ENCODE measurements at regions not wholly inside any gene's neighbourhood (a gene's known extent, or its start where the extent isn't known, plus 50 kb on each side); places are given as distances from the start of the nearest gene placed in this dataset.

DNA sequence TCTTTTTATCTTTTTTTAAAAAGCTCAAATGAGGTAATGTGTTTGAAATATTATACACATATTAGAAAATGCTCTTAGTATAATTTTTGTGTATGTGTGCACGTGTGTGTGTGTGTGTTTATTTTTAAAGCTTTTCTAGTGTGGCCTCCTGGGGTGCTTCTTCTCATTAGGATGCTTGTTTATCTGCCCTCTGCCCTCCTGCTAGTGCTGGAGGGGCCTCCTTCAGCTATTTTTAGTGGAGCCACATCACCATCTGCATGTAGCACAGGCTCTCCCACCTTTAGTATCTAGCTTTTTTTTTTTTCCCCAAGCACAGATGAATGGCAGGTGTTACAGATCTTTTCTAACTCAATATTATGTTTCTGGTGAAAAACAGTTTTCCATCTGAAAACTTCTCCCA lies 155.7 kb upstream of the TMEM229A start:
- TF ChIP-seq, protein P1, sequence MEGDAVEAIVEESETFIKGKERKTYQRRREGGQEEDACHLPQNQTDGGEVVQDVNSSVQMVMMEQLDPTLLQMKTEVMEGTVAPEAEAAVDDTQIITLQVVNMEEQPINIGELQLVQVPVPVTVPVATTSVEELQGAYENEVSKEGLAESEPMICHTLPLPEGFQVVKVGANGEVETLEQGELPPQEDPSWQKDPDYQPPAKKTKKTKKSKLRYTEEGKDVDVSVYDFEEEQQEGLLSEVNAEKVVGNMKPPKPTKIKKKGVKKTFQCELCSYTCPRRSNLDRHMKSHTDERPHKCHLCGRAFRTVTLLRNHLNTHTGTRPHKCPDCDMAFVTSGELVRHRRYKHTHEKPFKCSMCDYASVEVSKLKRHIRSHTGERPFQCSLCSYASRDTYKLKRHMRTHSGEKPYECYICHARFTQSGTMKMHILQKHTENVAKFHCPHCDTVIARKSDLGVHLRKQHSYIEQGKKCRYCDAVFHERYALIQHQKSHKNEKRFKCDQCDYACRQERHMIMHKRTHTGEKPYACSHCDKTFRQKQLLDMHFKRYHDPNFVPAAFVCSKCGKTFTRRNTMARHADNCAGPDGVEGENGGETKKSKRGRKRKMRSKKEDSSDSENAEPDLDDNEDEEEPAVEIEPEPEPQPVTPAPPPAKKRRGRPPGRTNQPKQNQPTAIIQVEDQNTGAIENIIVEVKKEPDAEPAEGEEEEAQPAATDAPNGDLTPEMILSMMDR (IDR thresholded peaks at IDR 0.05): no peak
- no peak for TF ChIP-seq POLR2A (IDR thresholded peaks at IDR 0.05)

Data from lower leg skin (tissue), 3 donors.